CD4-positive, alpha-beta T cell (primary cell): ENCODE measurements at regions not wholly inside any gene's neighbourhood (a gene's known extent, or its start where the extent isn't known, plus 50 kb on each side); places are given as distances from the start of the nearest gene placed in this dataset.

Experiments used
- ATAC-seq: fragments of 200-7000 bp; cut with Tn5 transposase; one replicate; pipeline ENCODE4 v1.10.0; 2022; ENCODE audit warnings: mild to moderate bottlenecking; ENCODE audit not compliant: poor library complexity
- CTCF ChIA-PET: fragments of 350-600 bp; sonication (Branson Sonifier 250); formaldehyde crosslinking; loops from one replicate; lab custom pipeline; 2021; ENCODE audit warnings: antibody characterized with exemption, inconsistent platforms; lab: Charles Lee
- POLR2A ChIA-PET: fragments of 350-600 bp; sonication (Branson Sonifier 250); formaldehyde crosslinking; loops from one replicate; lab custom pipeline; 2021; ENCODE audit warnings: antibody characterized with exemption, inconsistent platforms; lab: Charles Lee
- DNase-seq, 14 experiments: peaks; one replicate each; pipeline ENCODE4 v3.0.0-alpha.2; 2013 to 2020; ENCODE audit warnings: mixed read lengths in 2 of 14
- H3K27ac ChIP-seq, 2 donors: one replicate each; pipeline versions ENCODE4 v1.5.1 to v1.7.0; 2013; ENCODE audit warnings: low read length in 2 of 2, low read depth in 1 of 2, mild to moderate bottlenecking in 1 of 2
- H3K27me3 ChIP-seq, 2 experiments: 1 replicate in 1 of 2; 2 replicates in 1 of 2; pipeline versions ENCODE4 v1.6.1 to v1.7.0; 2013; ENCODE audit warnings: low read length in 2 of 2, control low read depth in 1 of 2, mild to moderate bottlenecking in 1 of 2, moderate library complexity in 1 of 2; ENCODE audit not compliant: insufficient read depth in 2 of 2, control insufficient read depth in 1 of 2
- H3K36me3 ChIP-seq: one replicate; pipeline ENCODE4 v1.6.1; 2013; ENCODE audit warnings: low read length, control low read depth; ENCODE audit not compliant: insufficient read depth
- H3K4me1 ChIP-seq: one replicate; pipeline ENCODE4 v1.6.1; 2013; ENCODE audit warnings: low read length, control low read depth; ENCODE audit not compliant: insufficient read depth
- H3K4me3 ChIP-seq: one replicate; pipeline ENCODE4 v1.5.1; 2013; ENCODE audit warnings: mild to moderate bottlenecking, low read length, moderate library complexity
- H3K9me3 ChIP-seq, 2 experiments: 1 replicate in 1 of 2; 2 replicates in 1 of 2; pipeline versions ENCODE4 v1.6.1 to v1.7.0; 2013; ENCODE audit warnings: low read length in 2 of 2, mild to moderate bottlenecking in 2 of 2, control low read depth in 1 of 2, moderate library complexity in 1 of 2; ENCODE audit not compliant: control insufficient read depth in 1 of 2, insufficient read depth in 1 of 2
- H3K27ac Mint-ChIP-seq: one replicate; pipeline ENCODE4 v1.8.0; 2020; ENCODE audit warnings: mixed read lengths
- H3K27me3 Mint-ChIP-seq: one replicate; pipeline ENCODE4 v1.8.0; 2021; ENCODE audit warnings: mixed read lengths
- H3K36me3 Mint-ChIP-seq: one replicate; pipeline ENCODE4 v1.8.0; 2021; ENCODE audit warnings: low read depth, mixed read lengths
- H3K4me1 Mint-ChIP-seq: one replicate; pipeline ENCODE4 v1.8.0; 2021; ENCODE audit warnings: low read depth, mixed read lengths
- H3K4me3 Mint-ChIP-seq: one replicate; pipeline ENCODE4 v1.8.0; 2020; ENCODE audit warnings: mild to moderate bottlenecking, mixed read lengths
- H3K9me3 Mint-ChIP-seq: one replicate; pipeline ENCODE4 v1.8.0; 2020; ENCODE audit warnings: mixed read lengths
- intact Hi-C, 2 experiments: fragments of 100-400 bp; cut with DNase I in 1 of 2; cut with micrococcal nuclease in 1 of 2; formaldehyde crosslinking; loops; one replicate each; pipeline versions ENCODE4 v1.15.1 to v1.9.0; 2023 to 2025; cut with DNase I, micrococcal nuclease
- TF ChIP-seq, protein P1 (sequence below): fragments of 200-600 bp; IDR thresholded peaks from one replicate; pipeline ENCODE4 v1.8.0; 2022; ENCODE audit warnings: antibody characterized with exemption, mild to moderate bottlenecking

DNA sequence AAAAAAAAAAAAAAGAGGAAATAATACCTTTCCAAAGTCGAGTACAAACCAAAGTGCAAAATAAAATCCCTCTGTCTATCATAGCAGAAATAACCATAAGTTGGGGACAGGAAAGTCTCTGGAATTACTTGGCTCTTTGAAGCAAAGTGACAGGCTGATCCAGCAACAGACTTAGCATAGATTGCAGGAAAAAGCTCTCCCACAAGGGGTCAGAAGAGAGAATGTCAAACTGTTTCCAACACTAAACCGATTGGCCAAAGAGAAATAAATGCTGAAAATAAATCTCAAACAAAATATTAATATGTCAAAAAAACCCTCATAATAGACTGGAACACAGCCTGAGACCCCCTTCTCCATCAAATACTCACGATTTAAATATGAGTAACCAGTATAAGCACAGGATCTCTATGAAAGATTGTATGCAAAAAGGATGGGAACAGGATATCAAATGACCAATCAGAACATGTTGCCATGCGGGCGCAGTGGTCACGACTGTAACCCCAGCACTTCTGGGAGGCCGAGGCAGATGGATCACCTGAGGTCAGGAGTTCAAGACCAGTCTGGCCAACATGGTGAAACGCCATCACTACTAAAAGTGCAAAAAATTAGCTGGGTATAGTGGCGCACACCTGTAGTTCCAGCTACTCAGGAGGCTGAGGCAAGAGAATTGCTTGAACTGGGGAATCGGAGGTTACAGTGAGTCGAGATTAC, 1000.7 kb upstream of the LRRN3 start:
- Histone ChIP-seq H3K27ac (no peak overlapping the region), H3K4me1 (no peaks in the 10 kb centered on the region), H3K36me3 (no peaks in the 10 kb centered on the region), H3K27me3 (no peaks in the 10 kb centered on the region), H3K9me3 (no peaks in the 10 kb centered on the region), H3K4me3 (no peak overlapping the region)
- Mint-ChIP-seq H3K9me3 (no peaks in the 10 kb centered on the region), H3K36me3 (no peaks in the 10 kb centered on the region), H3K4me1 (no peaks in the 10 kb centered on the region), H3K4me3 (no peak overlapping the region), H3K27ac (no peak overlapping the region), H3K27me3 (peaks cover 6% of the 10 kb centered on the region)
- POLR2A ChIA-PET, result no interaction called here
- intact Hi-C loops, result loop anchor here in 1 of 2 experiments (10.0 kb wide), 3 partner anchors 1005 to 1645 kb away; partner anchors contain the start of gene LRRN3
- TF ChIP-seq, protein P1, sequence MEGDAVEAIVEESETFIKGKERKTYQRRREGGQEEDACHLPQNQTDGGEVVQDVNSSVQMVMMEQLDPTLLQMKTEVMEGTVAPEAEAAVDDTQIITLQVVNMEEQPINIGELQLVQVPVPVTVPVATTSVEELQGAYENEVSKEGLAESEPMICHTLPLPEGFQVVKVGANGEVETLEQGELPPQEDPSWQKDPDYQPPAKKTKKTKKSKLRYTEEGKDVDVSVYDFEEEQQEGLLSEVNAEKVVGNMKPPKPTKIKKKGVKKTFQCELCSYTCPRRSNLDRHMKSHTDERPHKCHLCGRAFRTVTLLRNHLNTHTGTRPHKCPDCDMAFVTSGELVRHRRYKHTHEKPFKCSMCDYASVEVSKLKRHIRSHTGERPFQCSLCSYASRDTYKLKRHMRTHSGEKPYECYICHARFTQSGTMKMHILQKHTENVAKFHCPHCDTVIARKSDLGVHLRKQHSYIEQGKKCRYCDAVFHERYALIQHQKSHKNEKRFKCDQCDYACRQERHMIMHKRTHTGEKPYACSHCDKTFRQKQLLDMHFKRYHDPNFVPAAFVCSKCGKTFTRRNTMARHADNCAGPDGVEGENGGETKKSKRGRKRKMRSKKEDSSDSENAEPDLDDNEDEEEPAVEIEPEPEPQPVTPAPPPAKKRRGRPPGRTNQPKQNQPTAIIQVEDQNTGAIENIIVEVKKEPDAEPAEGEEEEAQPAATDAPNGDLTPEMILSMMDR, result peak; percentile 36
- DNase-seq (peak in 4 of 14 experiments; percentile 10 to 29 (median 20)), ATAC-seq (no peak)
- CTCF ChIA-PET, result interaction anchor here (0.6 to 1.0 kb wide), 3 partner anchors 91 to 1008 kb away, joined by 3 to 4 read pairs (median 3); no protein-coding TSS in a partner anchor

DNA sequence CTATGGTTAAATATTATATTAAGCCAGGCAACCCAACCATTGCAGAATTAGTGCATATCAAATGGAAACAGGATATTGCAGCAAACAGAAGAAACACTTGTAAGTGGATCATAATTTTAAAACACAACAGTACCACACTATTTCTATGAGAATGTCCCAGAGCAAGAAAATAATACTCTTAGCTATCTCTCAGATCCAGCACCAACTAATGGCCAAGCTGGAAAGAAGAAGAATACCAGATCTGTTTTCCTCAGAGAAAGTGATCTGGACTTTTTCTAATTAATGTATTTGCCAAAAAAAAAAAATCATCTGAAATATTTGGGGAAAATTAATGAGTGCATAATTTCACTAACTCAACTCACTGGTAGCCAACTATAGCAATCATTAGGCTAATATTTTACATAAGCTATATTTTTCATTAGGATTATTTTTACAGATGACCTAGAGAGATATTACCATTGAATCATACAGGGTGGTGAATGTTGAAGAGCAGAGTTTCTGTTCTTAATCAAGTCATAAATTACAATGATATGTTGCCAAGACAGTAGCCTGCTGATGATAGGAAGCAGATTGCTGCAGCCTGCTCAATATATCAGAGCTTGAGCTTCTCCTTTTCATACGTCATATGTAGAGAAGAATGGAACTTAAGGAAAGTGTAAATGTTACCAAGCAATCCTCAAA, 995.4 kb upstream of the LRRN3 start:
- ChIA-PET POLR2A (no interaction called here), CTCF (no interaction called here)
- H3K4me3 ChIP-seq, result no peak overlapping the region
- Mint-ChIP-seq H3K27ac (no peak overlapping the region), H3K4me3 (no peak overlapping the region), H3K4me1 (no peaks in the 10 kb centered on the region), H3K27me3 (peaks cover 6% of the 10 kb centered on the region), H3K9me3 (peaks cover 4% of the 10 kb centered on the region), H3K36me3 (no peaks in the 10 kb centered on the region)
- ATAC-seq (no peak), DNase-seq (no peak)
- intact Hi-C loops, result loop anchor here in 1 of 2 experiments (10.0 kb wide), 3 partner anchors 999 to 1639 kb away; partner anchors contain the start of gene LRRN3
- H3K4me1 ChIP-seq, result no peaks in the 10 kb centered on the region
- peaks cover 0 to 4% of the 10 kb centered on the region in 2 experiments for H3K9me3 ChIP-seq
- no peaks in the 10 kb centered on the region for H3K36me3 ChIP-seq
- H3K27me3 ChIP-seq, result no peaks in the 10 kb centered on the region
- TF ChIP-seq, protein P1, result no peak
- H3K27ac ChIP-seq, result no peak overlapping the region

- ATAC-seq (no peak), DNase-seq (no peak)
- Histone ChIP-seq H3K36me3 (no peaks in the 10 kb centered on the region), H3K9me3 (no peaks in the 10 kb centered on the region), H3K27ac (no peak overlapping the region), H3K4me1 (no peaks in the 10 kb centered on the region), H3K4me3 (no peak overlapping the region), H3K27me3 (no peaks in the 10 kb centered on the region)
- H3K9me3 Mint-ChIP-seq, result peaks cover 3% of the 10 kb centered on the region
- POLR2A ChIA-PET, result no interaction called here
- H3K36me3 Mint-ChIP-seq, result no peaks in the 10 kb centered on the region
- H3K27me3 Mint-ChIP-seq, result no peaks in the 10 kb centered on the region
- no peaks in the 10 kb centered on the region for H3K4me1 Mint-ChIP-seq
- H3K27ac Mint-ChIP-seq, result no peak overlapping the region
- intact Hi-C loops, result no loop called here
- TF ChIP-seq, protein P1, result no peak
- CTCF ChIA-PET, result no interaction called here
- H3K4me3 Mint-ChIP-seq, result no peak overlapping the region
Observed at GRCh38 chr7:110104243-110104642, 986.7 kb upstream of the LRRN3 start.
